ENCODE measurements at regions not wholly inside any gene's neighbourhood (a gene's known extent, or its start where the extent isn't known, plus 50 kb on each side); places are given as distances from the start of the nearest gene placed in this dataset.
"Not testable (repeated sequence)": the region's sequence is repeated elsewhere in the genome, so short reads cannot be mapped to it uniquely, and the experiment has no call there.

GRCh38 chr2:52035391-52035790, 1003.5 kb upstream of the NRXN1 start:
- no peak for TF ChIP-seq CTCF (IDR thresholded peaks at IDR 0.05; ENCODE audit: control insufficient read depth, insufficient read depth, low read depth, low read length, missing control alignments)
- H3K4me3 ChIP-seq (ENCODE audit: control insufficient read depth, low read depth, low read length), result no peak overlapping the region
- no peak for DNase-seq (ENCODE audit: low read depth)

DNA sequence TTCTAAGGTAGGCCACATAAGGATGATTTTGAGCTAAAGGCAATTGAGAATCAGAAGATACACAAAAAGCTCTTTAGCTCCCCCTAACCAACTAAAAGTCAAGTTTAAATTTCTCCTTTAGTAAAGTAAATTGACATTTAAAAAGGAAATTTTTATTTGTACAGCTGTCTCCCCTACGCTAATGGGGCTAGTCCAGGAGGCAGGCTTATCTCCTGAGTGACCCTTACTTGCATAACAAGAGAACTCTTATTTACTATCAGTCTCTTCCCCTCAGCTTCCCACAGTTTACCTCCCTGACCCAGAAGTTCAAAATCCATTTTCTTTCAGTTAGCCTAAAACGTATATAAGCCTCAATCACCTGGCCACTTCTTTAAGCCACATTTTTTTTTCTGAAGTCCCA, 1002.8 kb upstream of the NRXN1 start:
- H3K4me3 ChIP-seq (ENCODE audit: control insufficient read depth, low read depth, low read length), result no peak overlapping the region
- no peak for TF ChIP-seq CTCF (IDR thresholded peaks at IDR 0.05; ENCODE audit: control insufficient read depth, insufficient read depth, low read depth, low read length, missing control alignments)
- no peak for DNase-seq (ENCODE audit: low read depth)

GRCh38 chr2:52022006-52022405, 990.1 kb upstream of the NRXN1 start:
- DNase-seq (ENCODE audit: low read depth), result no peak
- no peak for TF ChIP-seq CTCF (IDR thresholded peaks at IDR 0.05; ENCODE audit: control insufficient read depth, insufficient read depth, low read depth, low read length, missing control alignments)
- H3K4me3 ChIP-seq (ENCODE audit: control insufficient read depth, low read depth, low read length), result no peak overlapping the region

DNA sequence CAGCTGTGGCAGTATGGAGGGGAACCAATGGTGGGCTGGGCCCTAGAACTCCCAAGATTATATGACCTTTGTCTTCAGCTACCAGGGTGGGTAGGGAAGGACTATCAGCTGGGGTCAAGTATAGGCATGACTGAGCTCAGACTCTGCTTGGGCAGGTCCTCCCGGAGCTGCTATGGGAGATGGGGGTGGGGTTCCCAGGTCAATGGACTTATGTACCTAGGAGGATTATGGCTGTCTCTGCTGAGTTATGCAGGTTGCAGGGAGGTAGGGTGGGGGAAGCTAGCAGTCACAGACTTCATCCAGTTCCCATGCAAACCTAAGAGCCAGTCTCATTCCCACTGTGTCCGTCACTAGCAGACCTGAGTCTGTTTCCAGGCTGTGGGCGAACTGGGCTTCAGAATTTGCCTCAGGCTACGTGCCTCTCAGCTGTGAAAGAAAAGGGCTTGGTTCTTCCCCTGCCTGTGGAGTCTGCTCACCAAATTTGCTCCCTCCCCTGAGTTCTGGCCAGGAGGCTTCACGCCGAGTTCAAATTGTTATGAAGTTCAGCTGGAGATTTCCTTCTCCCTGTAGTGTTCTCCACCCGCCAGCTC, 985.8 kb upstream of the NRXN1 start:
- DNase-seq (ENCODE audit: low read depth), result no peak
- no peak overlapping the region for H3K4me3 ChIP-seq (ENCODE audit: control insufficient read depth, low read depth, low read length)
- TF ChIP-seq CTCF (IDR thresholded peaks at IDR 0.05; ENCODE audit: control insufficient read depth, insufficient read depth, low read depth, low read length, missing control alignments), result no peak

GRCh38 chr2:52006821-52007366, 975.0 kb upstream of the NRXN1 start:
- H3K4me3 ChIP-seq (ENCODE audit: control insufficient read depth, low read depth, low read length); DNase-seq (ENCODE audit: low read depth): not testable (repeated sequence)

DNA sequence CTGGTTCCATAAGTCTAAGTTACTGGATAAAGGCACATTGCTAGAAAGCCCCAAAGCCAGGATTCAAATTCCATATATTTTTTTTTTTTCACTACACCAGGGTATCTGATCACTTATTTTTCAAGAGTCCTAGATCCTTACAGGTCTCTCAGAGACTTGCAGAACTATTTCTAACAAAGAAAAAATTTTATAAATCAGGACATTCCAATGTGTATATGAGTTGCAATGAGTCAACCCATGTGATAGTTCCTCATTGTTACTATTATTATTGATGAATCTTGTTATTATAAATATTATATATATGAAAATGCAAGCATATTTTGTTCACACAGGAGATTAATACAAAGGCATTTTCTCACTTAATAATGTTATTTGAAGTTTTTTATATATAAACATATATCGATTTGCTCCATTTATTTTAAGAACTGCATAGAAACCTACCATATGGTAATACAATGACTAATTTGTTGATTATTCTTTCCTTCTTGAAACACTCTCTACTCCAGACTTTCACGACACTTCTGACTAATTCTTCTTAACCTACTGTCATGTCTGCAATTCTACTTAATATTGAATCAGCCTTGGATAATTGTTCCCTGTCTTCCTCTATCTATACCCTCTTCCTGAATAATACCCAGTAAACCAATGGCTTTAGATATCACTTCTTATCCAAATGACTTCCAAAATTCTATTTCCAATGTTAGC, 968.4 kb upstream of the NRXN1 start:
- no peak overlapping the region for H3K4me3 ChIP-seq (ENCODE audit: control insufficient read depth, low read depth, low read length)
- no peak for DNase-seq (ENCODE audit: low read depth)
- TF ChIP-seq CTCF (IDR thresholded peaks at IDR 0.05; ENCODE audit: control insufficient read depth, insufficient read depth, low read depth, low read length, missing control alignments), result no peak

DNA sequence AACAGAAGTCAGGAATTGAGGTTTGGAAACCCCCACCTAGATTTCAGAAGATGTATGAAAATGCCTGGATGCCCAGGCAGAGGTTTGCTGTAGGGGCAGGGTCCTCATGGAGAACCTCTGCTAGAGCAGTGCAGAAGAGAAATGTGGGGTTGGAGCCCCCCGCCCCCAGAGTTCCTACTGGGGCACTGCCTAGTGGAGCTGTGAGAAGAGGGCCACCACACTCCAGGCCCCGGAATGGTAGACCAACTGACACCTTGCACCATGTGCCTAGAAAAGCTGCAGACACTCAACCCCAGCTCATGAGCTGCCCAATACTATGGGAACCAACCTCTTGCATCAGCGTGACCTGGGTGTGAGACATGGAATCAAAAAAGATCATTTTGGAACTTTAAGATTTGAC, 967.0 kb upstream of the NRXN1 start:
- no peak for TF ChIP-seq CTCF (IDR thresholded peaks at IDR 0.05; ENCODE audit: control insufficient read depth, insufficient read depth, low read depth, low read length, missing control alignments)
- no peak overlapping the region for H3K4me3 ChIP-seq (ENCODE audit: control insufficient read depth, low read depth, low read length)
- DNase-seq (ENCODE audit: low read depth), result no peak
